ENCODE measurements at regions not wholly inside any gene's neighbourhood (a gene's known extent, or its start where the extent isn't known, plus 50 kb on each side); places are given as distances from the start of the nearest gene placed in this dataset.

DNA sequence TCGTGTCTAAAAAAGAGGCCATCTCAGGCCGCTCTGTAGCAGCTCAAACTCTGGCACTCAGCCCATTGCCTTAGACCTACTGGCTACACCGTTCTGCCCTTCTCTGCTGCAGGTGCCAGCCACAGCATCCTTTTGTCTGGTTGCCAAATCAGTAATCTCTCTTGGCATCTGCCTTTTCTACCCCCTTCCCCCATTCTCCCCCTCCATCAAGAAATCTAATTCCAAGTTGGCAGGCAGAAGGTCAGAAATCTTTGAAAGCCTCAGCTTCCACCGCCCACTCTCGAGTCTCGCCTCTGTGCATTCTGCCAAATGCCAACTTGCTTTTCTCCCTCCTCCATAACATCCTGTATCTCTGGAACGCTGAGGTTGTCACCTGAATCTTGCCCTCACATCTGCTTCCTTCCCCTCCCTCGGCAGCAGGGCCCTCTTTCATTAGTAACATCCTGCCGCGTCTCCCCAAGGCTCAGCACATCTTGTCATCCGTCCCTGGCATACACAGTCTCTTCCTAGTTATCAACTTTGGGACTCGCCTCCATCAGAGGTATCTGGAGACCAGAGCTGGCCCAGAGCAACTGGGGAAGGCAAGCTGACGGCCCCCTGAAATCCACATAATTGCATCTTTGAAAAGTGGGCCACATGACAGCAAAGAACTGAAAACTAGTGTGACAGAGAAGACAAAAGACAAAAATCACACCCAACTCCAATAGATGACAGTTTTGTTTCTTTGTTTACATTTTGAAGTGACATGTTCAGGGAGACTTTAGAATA lies 312.0 kb upstream of the CCDC54 start:
- no peak for DNase-seq (ENCODE audit: low read depth in 2 of 2)

- no peak for DNase-seq (ENCODE audit: low read depth in 2 of 2)
These were observed 309.8 kb upstream of the CCDC54 start for GRCh38 chr3:107067421-107067820.

- DNase-seq (ENCODE audit: low read depth in 2 of 2): no peak
These were observed 308.3 kb upstream of the CCDC54 start for GRCh38 chr3:107068980-107069379.

DNA sequence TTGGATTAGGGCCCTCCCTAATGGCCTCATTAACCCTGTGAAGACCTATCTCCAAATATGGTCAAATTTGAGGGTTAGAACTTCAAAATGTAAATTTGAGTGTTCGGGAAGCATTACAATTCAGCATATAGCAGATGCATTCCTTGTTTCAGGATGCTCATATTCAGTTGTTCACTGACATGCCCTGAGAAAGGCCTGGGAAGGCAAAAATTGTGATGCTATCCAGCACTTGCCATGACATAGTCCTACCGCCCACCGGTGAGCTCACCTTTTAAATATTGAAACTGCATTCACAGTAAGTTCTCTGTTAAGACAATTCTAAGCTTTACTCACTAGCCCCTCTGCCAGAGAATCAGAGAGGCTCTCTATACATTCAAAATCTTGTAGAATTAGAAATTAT lies 300.3 kb upstream of the CCDC54 start:
- no peak for DNase-seq (ENCODE audit: low read depth in 2 of 2)

DNA sequence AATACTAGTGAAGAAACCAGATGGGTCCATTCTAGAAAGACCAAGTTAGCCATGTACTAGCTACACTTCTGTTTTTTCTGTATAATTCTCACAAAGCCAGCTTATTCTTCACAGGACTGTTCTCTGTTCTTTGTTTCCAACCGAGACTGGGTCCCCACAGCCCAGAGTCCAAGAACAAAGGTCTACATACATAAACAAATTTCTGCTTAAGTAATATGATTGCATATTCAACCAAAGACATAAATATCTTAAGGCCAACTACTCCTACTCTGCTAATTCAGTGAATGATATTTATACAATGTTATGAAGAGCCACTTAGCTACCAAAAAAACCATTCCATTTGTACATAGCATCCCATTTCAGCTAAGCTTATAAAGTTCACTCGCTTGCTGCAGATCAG lies 299.8 kb upstream of the CCDC54 start:
- no peak for DNase-seq (ENCODE audit: low read depth in 2 of 2)

- DNase-seq (ENCODE audit: low read depth in 2 of 2): no peak
These were observed 294.7 kb upstream of the CCDC54 start for GRCh38 chr3:107082527-107082926.

DNA sequence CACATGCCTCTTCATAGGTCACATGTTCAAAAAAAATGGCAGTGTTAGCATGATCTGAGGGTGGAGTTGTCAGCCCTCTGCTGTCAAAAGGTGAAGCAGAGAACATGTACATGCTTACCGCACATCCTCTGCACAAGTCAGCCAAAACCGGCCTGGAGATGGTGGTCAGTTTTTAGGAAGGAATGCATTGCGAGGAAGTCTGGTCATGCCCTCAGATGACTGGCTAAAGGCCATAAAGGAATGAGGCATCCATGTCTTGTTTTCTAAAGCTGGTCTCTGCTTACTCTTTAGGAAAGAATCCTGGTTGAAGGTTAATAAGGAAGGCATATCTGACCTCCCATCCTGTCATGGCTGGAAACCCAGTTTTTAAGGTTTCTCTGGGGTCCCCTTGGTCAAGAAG lies 292.0 kb upstream of the CCDC54 start:
- DNase-seq (ENCODE audit: low read depth in 2 of 2): no peak

DNA sequence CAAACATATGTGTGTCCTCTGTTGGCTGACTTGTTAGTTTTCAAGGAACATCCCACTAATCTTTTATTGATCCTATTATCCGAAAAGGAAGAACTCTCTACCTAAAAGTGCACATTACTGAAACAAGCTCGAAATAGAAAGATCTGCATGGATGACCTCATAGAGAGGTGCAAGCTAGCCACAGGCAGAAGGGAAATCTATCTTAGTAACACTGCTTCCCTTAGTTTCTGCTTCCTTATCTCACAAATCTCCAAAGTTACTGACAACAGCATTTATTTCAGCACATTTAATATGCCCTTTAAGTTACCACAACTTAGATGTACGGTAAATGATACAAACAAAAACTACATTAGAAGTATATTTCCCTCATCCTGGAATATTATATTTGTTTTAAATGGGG lies 285.1 kb upstream of the CCDC54 start:
- DNase-seq (ENCODE audit: low read depth in 2 of 2): no peak

DNA sequence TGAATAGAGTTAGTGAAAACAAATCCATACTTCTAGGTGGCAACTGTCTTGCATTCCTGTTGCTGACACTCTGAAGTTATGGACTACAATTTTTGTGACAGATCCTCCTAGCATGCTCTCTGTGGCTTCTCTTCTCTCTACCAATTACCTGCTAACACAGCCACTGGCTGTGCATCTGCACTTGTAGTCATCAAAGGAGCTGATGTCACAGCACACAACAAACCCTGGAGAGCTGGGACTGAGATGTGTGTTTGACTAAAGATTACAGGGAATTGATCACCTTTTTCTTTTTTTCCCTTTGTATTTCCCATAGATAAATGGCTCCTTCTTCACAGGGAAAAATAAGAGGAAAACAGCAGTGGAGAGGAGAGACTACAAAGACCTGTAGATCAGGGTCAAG lies 278.4 kb upstream of the CCDC54 start:
- DNase-seq (ENCODE audit: low read depth in 2 of 2): no peak

DNA sequence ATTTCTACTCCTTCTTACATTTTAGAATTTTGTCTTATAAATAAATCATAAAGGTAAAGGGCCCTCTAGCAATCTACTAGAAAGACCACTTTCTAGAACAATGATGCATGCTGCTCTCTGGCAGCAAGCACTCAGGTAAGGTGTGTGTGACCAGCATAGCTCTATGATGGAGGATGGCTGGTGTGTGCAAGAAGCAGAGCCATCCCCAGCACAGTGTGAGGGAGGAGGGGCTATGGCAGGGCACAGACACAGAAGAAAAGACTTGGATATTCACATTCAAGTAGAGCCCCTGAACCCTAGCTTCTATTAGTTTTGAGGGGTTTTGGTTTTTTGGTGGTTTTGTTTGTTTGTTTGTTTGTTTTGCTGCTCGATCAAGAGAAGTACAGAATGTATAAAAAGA lies 277.1 kb upstream of the CCDC54 start:
- DNase-seq (ENCODE audit: low read depth in 2 of 2): no peak

DNA sequence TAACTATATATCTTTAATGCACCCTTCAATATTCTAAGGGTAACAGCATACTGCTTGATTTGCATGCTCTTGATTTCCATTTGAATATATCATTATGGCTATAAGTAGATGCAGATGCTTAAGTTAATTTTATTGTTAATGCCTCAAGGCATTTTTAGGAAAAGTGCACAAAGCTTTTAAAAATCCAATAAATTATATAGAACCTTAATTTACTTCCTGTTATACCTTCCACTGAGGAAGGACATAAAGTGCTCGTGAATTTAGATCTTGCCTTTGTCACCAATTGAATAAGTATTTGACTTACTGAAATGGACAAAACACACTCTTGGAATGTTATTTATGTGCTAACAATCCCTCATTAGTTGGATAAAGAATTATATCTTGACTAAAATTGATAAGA lies 276.7 kb upstream of the CCDC54 start:
- DNase-seq (ENCODE audit: low read depth in 2 of 2): no peak

DNA sequence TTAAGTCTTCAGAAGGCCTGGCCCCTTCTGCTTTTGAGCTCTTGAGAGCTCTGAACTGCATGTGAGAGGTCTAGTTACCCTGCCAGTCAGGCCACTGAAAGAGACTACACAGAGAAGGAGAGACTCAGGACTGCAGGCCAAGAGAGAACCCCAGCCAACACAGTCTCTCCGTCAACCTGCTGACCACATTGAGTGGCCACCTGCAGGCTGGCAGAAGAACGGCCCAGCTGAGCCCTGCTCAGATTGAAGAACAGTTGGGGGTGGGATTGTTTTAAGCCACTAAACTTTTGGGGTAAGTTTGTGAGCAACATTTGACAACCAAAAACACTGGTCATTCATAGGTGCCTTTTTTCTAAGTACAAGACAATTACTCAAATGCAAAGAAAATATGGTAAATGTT lies 273.5 kb upstream of the CCDC54 start:
- no peak for DNase-seq (ENCODE audit: low read depth in 2 of 2)

GRCh38 chr3:107106316-107106715 lies 270.9 kb upstream of the CCDC54 start:
- no peak for DNase-seq (ENCODE audit: low read depth in 2 of 2)

GRCh38 chr3:107106907-107107306 lies 270.3 kb upstream of the CCDC54 start:
- DNase-seq (ENCODE audit: low read depth in 2 of 2): no peak

DNA sequence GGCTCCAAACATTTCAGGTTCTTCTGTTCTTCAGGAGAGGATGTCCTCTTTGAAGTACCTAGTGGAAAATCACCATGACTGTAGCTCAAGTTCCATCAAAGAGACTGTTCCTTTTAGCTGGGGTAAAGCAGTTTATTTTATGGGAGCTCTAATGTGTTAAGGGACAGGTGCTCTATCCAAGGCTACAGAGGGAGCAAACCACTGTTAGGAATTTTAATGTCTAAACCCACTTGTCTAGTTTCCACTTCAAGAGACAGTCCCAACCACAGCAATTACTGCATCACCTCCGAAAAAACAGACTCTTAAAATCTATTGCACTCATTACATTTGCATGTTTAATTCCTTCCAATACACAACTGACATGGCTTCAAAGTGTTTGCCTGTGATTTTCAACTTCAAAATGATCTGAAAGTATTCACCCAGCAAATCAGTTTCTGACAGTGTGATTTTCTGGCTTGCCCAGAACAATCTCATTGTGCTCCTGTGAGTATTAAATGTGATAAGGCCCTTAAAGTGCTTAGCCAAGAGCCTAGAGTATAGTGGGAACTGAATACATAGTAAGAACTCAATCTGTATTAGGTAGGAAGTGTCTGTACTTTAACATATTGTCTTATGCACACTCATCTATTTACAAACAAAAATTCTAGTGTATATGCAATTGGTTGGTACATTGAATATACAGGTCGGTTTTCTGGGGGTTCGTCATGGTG lies 266.5 kb upstream of the CCDC54 start:
- DNase-seq (ENCODE audit: low read depth in 2 of 2): no peak

GRCh38 chr3:107111872-107112271 lies 265.4 kb upstream of the CCDC54 start:
- DNase-seq (ENCODE audit: low read depth in 2 of 2): no peak

DNA sequence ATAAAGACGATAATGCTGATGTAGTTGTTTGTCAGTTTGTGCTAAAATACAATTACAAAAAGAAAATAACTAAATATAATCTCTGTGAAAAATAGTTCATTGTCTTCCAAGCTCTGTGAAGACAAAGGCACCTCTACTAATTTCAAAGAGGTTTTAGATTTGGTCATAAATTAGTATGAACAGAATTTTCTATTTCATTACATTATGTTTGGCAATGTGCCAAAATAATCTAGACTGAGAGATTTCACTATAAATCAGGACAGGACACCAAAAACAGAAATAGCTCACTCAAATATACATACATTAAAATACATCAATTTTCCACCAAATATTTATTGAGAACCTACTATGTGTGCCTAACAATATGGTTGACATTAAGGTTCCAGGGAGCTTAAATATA lies 264.9 kb upstream of the CCDC54 start:
- no peak for DNase-seq (ENCODE audit: low read depth in 2 of 2)

DNA sequence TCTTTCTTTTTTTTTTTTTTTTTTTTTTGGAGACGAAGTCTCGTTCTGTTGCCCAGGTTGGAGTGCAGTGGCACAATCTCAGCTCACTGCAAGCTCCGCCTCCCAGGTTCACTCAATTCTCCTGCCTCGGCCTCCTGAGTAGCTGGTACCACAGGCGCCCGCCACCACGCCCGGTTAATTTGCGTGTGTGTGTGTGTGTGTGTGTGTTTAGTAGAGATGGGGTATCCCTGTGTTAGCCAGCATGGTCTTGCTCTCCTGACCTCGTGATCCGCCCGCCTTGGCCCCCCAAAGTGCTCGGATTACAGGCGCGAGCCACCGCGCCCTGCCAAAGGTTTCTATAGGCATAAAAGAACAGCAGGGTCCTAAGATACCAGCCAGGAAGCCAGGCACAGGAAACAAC lies 261.0 kb upstream of the CCDC54 start:
- no peak for DNase-seq (ENCODE audit: low read depth in 2 of 2)

DNA sequence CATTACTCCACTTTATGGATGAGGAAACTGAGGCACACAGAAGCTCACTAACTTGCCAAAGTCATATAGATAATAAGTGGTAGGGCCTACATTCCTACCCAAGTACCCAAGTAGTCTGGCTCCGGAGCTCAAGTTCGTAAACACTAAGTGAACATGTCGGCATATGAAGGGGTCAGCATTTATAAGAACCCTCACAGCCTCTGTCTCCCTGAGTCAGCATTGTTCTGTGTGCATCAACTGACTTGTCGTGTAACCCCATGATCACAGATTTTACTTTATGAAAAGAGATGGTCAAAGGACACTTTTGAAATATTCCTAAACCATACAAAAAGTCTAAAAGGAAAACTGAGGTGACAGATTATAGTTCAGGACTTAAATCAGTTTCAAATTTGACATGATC lies 260.1 kb upstream of the CCDC54 start:
- no peak for DNase-seq (ENCODE audit: low read depth in 2 of 2)

- DNase-seq (ENCODE audit: low read depth in 2 of 2): no peak
These were observed 259.2 kb upstream of the CCDC54 start for GRCh38 chr3:107117922-107118536.

DNA sequence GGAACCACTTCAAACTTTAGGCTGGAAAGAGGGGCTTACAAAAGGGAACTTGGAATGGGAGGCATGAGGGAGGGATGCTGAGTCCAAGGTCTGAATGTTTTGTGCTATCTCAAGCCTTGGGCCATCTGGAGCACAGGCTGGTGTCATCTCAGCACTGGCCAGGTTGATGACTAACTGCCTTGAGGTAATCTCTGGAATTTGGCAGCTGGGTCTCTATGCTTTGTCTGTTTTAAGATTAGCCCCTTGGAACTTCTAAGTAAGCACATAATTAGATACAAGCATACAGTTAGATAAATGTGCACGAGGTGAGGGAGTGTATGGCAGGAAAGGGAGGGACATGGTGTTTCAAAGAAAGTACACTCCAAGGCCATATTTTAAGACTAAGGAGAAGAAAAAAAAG lies 252.4 kb upstream of the CCDC54 start:
- DNase-seq (ENCODE audit: low read depth in 2 of 2): no peak

DNA sequence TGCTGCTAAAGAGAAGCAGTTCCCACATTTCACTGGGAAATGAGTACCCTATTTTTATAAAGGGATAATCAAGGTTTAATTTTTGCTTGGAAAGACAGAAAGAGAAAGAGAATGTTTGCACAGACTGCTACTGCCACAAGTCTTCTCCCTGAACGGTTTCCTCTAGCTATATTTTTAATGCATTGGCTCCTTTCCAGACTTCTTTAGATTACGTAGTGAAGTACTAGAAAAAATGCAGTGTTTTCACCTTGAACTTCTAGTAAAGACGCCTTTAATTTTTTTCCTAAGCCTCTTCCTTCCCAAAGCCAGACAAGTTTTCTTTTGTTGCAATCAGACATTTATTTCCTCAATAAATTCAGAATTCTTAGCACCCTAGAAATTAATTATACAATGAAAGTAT lies 248.3 kb upstream of the CCDC54 start:
- no peak for DNase-seq (ENCODE audit: low read depth in 2 of 2)

- no peak for DNase-seq (ENCODE audit: low read depth in 2 of 2)
These were observed 247.0 kb upstream of the CCDC54 start for GRCh38 chr3:107130089-107130700.
